Cerebellar nuclear complex (tissue), 1 donor: ENCODE measurements at regions not wholly inside any gene's neighbourhood (a gene's known extent, or its start where the extent isn't known, plus 50 kb on each side); places are given as distances from the start of the nearest gene placed in this dataset.

ENCODE experiments used
- DNase-seq, 2 experiments: peaks; one replicate each; lab custom pipeline; 2025; lab: John Stamatoyannopoulos, UW

DNA sequence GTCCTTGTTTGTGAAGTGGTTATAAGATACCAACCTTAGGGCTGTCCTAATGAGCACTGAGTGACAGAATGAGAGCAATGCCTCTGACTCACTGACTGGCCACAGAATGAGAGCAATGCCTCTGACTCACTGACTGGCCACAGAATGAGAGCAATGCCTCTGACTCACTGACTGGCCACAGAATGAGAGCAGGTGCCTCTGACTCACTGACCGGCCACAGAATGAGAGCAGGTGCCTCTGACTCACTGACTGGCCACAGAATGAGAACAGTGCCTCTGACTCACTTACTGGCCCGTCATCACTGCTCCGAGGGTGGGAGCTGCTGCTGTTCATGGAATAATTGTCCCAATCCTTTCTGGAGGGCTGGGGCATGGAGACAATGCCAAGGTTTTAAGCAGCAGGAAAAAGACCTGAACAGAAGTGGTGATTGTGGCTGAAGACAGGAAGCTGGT lies 265.2 kb upstream of the PPP2R2D start:
- no peak for DNase-seq

DNA sequence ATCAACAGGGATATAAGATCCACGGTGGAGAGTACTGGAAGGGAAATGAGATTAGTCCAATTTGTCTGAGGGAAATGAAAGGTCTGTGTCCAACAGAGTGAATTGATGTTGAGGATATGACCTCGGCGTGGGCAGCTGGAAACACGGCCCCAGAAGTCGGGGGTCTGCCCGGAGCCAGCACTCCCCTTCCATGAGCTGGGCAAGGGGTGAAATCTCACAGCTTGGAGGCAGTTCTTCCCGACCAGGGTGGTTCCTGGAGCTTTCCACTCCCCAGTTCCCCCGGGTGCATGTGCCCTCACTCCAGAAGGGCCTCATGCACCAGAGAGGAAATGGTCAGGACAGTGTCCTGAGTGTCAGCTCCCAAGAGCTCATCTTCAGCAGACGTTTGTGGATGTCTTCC lies 264.7 kb upstream of the PPP2R2D start:
- no peak for DNase-seq

DNA sequence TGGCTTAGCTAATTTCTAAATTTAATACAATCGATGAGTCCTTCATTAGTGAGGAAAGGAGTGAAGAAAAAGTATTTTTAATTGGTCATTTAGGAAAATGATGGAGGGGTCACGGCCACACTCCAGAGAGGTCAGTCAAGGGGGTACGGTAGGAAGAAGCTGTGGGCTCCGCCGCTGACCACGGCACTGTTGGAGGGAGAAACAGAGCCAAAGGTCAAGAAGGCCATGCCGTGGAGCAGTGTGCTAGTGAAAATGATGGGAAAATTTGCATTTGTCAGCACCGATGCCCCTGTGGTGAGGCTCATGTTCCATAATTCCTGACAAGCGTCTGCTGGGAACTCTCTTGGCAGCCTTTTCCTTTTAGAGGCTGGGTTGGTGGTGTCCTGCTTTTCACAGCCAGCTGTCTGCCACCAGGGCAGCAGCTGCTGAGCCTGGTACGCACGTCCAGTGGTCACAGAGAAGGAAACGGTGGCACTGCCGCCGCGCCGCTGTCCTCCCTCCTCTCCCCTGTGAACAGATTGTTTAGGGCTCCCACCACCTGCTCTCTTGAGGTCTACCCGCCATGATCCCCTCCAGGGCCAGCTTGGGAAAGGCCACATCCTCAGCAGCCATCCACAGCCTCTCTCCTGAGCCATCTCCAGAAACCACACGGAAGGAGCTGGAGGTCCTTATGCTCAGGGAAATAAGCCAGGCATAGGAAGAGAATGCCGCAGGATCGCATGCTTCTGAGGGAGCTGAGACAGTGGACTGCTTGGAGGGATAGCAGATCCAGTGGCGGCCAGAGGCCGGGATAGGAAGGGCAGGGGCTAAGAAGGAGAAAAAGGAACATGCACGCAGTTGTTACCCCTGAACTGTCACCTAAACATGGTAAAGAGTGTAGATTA lies 263.7 kb upstream of the PPP2R2D start:
- DNase-seq: no peak

DNA sequence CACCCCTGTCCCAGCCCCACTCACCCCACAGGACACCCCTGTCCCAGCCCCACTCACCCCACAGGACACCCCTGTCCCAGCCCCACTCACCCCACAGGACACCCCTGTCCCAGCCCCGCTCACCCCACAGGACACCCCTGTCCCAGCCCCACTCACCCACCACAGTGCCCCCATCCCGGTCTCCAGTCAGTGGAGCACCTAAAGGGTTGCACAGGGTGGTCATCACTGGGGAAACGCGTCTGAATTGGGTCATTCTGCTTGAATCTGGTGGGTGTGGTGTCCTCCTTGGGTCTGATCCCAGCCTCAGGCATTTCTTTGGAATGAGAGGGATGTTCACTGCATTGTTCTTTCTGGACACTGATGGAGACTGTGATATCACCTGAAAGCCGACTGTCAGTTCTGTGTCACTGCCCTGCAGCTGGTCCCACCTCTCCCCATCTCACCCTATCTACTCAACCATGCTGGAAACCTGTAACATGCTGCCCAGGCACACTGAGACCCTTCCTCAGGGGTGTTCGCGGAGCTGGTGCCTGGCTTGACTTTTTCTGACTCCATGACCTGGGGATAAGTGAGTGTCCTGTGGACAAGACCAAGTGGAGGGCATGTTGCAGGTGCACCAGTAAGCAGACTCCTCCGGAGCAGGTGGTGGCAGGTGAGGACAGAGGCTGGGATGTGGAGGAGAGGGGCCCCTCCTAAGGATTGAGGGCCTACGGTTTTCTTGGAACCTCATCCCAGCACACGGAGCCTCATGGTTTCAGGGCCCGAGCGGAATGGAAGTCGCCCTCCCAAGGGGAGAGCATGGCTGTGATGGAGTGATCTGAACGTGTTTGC lies 262.5 kb upstream of the PPP2R2D start:
- DNase-seq: no peak

DNA sequence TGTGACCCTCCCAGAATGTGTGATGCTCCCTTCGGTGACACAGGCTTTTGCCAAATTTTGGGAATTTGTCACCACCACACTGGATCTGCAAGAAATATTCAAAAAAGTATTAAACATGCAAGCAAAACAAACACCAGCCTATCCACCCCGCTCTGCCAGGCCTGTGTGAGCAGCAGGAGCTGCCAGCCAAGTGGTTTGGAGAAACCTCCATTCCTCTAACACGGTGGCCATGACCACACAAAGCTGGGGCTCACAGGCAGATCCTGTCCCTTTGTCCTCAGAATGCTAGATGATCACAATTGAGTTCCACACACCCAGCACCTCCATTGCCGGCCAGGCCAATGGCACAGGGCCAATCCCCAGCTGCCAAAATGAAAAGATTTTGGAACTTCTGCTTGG lies 261.9 kb upstream of the PPP2R2D start:
- DNase-seq: no peak

DNA sequence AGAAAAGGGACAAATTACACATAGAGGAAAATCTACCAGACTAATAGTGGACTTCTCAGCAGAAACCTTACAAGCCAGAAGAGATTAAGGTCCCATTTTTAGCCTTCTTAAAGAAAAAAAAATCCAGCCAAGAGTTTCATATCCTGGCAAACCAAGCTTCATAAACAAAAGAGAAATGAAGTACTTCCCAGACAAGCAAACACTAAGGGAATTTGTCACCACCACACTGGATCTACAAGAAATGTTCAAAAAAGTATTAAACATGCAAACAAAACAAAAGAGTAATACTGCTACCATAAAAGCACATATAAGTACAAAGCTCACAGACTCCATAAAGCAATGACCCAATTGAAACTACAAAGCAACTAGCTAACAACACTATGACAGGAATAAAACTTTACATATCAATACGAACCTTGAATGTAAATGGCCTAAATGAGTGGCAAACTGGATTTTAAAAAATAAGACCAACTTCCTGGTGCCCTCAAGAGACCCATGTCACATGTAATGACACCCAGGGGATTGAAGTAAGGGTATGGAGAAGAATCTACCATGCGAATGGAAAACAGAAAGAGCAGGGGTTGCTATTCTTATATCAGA lies 260.7 kb upstream of the PPP2R2D start:
- no peak for DNase-seq

DNA sequence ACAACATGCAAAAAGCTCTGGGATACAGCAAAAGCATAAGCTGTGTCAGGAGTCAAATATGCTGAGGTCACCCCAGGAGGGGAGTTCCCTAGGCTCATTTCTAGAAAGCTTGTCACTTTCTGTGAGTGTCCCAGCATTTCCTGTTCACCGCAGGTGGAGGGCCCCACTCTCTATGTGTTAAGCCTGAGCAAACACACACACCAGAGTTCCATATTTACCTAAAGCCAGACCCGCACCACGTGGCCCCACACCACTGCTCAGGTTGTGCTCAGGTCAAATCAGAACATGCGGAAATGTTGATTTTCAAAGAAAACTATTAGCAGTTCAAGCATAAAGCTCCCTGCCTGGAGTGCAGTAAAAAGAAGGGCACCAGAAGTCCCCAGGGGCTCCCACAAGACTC lies 259.6 kb upstream of the PPP2R2D start:
- DNase-seq: no peak

DNA sequence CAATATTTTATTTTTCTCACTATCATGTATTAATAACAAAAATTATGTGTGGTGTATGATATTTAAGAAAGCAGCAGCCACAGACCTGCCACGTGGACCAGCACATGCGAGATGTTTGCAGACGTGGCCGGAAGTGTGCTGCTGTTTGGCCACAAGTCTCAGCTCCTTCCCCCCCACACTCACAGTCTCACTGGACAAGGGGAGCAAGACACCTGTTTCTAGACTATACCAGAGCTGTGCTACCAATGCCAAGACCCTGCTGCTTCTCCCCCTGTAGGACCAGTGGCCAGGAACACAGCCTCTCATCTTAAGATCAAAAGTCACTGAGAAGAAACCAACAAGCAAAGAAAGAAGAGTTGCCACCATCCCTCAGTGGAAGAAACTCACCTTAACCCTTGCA lies 258.9 kb upstream of the PPP2R2D start:
- DNase-seq: no peak

DNA sequence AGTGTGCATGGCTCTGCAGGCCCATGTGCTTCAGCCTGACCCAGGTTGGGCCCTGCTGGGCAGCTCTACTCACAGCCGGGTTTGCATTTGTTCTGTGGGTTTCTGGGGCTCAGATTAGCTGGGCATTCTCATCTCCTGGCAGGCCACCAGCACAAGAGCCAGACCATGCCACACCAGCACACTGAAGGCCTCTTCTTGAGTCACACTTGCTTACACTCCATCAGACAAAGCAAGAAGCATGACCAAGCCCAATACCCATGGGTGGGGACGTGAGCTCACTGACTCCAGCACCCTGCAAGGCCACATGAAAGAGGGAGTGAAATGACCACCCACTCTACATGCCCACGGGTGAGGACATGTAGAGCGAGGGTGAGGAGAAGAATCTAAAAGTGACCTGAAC lies 257.8 kb upstream of the PPP2R2D start:
- no peak for DNase-seq

DNA sequence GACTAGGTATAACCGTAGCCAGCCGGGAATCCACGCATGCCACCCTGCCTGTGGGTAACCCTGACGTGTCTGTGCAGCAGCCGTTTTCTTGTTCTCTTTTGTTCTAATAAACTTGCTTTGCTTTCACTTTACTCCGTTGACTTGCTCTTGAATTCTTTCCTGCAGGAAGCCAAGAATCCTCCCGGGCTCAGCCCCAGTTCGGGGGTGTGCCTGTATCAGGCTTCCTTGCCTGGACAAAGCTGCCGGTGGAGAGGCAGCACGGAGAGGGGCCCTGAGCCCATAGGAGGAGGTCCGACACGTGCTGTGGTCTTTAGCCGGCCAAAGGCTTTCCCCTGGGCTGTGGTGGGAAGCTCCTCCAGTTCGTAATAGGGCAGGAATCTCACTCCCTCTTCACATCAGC lies 256.5 kb upstream of the PPP2R2D start:
- no peak for DNase-seq

DNA sequence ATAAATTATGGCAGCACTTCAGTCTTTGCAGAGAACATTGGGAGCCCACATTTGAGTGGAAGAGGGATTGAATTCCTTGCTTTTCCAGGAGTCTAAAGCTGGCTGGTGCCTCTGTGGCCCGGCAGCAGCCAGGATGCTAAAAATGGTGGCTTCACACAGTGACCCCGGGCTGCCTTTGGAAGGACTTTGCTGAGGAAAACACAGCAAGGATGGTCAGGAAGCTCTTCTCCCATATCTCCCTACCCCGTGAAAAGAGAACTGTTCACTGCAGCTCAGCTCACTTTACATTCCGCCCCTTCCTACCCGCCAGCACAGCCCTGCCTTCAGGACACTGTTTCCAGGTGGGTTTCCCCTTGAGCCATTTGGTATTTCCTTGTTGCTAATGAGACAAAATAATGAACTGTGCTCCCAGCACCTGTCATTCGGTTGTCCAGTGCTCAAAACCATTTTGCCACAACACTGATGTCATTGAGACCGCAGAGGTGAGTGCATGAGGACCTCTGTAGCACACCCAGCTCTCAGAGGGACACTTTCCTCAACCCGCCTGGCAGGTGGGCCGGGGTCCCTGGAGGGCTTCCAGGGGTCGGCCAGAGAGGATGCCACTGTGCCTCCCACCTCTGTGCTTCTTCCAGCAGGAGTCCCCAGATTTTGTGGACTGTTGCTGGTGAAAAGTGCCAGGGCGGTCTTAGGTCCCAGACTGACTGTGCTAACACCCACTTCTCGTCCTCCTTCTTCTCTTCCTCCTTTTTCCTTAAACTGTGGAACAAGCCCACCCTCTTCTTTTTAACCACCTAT lies 255.7 kb upstream of the PPP2R2D start:
- no peak for DNase-seq

DNA sequence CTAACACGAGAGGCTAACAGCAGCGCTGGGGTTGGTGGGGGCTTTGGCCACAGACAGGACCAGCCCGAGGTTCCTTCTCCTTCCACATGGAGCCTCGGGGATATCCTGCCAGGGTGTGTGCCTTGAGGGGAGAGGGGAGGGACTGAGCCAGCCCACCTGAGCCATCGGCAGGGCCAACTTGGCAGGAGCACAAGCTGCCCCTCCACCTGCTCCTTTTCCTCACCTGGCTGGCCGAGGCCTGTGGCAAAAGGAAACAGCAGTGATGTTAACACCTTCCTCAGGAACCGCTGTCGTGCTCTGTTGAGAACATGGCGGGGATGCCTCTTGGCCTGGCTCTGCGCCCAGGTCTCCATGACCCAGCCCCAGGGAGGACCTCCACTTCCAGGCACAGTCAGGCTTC lies 255.1 kb upstream of the PPP2R2D start:
- DNase-seq: no peak

DNA sequence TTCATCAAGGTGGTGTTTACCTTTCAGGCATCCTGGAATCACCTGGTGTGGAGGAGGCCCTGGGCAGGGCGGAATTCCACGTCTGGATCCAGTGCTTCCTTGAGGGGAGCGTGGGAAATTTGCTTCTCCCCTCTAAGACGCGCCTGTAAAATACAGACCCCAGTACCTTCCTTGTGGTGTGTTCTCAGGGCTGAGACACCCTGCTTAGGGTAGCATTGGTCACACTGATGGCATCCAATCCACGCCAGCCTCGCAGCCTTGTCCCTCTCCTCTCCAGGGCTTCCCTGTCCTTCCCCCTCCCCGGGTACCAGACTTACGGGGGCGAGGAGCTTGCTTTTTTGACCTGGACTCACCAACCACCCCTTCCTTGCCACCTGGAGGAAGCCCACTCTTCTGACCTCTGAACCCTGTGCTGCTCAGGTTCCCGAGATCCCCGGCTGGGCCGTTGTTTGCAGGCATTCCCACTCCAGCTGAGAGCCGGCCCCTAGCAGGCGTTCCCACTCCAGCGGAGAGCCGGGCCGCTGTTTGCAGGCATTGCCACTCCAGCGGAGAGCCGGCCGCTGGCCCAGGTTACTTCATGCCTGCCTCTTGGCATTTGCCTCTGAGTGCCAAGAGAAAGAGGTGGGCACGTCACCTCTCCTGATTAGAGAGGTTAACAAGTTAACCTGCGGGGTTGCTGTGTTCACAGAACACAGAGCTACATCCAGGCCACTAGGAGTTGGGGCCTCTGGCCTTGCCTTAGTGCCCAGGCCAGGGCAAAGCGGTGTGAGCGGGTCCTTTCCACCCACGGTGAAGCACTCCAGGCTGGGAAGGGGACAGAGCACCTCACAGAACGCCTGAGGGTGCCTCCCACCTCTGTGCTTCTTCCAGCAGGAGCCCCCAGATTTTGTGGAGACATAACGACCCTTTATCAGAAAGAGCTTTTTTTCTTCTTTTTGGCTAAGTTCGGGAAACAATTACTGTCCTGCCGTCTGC lies 254.0 kb upstream of the PPP2R2D start:
- no peak for DNase-seq

DNA sequence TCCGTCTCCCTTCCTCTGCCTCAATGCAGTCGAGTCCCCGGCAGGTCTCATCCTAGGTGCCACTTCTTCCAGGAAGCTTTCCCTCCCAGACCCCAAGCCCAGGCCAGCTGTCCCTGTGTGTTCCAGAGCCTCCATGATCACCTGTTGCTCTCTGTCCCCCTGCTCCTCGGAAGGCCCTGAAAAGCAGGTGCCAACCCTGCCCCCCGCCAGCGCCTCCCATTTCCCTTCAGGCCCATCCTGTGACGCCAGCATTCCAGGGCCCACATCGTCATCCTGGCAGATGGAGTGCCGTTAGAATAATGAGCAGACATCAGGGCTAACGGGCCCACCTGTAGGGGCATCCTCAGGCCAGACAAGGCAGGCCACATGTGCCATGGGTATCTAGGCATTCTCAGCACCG lies 253.0 kb upstream of the PPP2R2D start:
- no peak for DNase-seq

DNA sequence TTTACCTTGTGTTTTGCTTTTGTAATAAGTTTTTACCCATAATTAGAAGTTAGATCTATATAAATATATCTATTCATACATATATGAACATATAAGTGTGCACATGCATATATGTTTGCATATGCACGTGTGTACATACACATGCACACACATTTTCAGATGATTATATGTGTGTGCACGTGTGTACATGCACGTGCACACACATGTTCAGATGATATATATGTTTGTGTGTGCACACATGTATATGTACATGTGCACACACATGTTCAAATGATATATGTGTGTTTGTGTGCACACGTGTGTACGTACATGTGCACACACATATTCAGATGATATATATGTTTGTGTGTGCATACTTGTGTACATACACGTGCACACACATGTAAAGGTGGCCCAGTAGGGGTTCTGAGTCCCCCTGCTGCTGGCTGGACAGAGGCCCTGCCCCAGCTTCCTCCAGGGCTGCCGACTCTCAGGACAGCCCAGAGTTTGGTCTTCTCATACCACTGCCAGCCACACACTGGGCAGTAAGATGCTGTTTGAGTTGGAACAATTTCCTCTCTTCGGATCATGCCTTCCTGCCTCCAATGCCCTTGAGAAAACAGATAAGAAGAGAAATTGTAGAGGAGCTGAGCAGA lies 252.3 kb upstream of the PPP2R2D start:
- DNase-seq: no peak

DNA sequence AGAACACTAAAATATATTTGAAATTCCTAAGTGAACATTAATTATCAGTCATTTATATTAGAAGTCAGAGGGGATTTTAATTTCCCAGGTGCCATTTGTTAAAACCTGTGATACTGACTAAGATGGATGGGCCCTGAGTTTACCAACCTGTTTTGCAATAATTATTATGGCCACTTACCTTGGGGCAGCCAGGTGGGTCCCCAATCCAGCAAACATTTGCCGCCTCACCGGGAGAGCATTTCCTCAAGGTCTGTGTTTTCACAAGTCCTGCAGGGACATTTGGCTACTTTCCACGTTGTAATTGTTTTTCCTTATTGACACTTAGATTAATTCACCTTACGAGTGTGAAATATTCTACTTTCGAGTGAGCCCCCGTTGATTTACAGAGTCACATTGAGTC lies 251.2 kb upstream of the PPP2R2D start:
- no peak for DNase-seq

DNA sequence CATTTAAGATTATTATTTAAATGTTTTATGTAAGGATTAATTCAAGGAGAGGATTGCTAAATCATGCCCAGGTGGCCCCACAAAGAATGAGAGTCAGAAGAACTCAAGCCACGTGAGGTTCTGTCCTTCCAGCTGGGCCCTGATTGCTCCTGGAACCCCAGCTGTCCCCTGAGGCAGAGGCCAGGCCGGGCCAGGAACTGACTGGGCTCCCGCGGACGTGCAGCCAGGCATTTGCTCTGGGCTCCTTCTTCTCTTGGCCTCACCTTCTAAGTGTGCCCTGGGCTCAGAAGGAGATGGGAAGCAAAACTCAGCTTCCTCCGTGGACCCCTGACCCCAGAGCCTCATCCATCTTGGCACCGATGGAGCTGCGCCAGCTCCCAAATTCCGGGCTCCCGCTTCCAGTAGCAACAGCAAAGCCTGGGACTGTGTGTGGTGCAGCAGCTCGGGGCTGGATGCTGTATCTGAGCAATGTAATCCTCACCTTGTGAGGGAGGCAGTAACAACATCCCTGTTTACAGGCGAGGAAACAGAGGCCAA lies 250.6 kb upstream of the PPP2R2D start:
- DNase-seq: no peak

DNA sequence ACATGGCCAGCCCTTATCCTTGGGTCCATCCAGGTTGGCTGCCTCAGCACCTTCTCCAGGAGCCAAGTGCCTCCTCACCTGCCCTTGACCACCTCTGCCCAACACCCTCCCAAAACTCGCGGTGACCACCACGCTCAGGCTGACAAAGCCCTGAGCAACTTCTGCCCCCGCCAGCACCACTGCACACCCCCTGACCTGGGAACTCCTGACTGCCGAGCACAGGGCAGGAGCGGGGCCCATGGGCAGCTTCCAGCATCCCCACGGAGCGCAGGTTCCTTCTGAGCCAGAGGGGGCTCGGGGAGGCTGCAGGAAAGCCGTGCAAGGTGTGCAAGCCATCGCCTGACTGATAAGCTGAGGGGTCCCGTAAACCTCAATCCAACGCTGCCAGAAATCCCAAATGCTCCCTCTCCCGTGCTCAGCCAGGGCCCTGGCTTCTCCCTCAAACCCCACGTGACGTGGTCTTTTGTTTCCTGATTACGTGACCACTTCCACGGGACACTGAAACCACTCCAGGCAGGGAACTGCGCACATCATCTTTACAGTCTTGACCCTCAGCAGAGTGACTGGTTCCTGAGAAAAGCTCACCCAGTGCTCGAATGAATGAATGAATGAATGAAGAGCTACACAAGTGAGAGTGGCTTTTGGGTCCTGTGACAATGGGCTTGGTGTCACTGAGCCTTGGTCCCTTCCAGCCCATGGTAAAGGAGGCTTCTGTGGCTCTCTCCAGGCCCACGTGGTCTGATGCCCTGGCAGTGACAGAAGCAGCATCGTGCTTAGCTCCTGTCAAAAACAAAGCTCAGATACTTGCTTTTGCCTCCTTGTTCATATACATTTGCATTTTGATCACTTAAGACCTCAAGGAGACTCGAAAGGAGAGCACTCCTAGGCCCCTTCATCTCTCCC lies 249.8 kb upstream of the PPP2R2D start:
- DNase-seq: no peak
